ENCODE measurements at regions not wholly inside any gene's neighbourhood (a gene's known extent, or its start where the extent isn't known, plus 50 kb on each side); places are given as distances from the start of the nearest gene placed in this dataset.
"Not testable (repeated sequence)": the region's sequence is repeated elsewhere in the genome, so short reads cannot be mapped to it uniquely, and the experiment has no call there.

DNA sequence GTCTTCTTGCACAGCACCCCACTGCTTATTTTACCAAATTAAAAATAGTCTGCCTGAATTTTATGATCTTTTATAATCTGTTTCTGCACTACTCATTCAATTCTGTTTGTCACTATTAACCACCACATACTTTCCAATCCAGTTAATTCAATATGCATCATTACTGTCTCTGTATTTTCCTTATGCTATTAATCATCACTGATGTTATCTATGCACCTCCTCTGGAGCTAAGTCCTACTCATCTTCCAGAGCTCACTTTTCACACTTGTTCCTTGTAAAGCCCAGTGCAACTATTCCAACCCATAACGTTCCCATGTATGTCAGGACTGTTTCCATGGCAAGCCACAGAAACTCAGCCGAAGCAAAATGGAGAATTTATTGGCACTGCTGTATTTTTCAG is 713.6 kb downstream of the PLCL1 start:
- Histone ChIP-seq H3K4me1 (ENCODE audit: control insufficient read depth, insufficient read depth, low read length, poor library complexity, severe bottlenecking) (no peaks in the 10 kb centered on the region), H3K27ac (ENCODE audit: insufficient read depth, low read length, poor library complexity, severe bottlenecking) (no peak overlapping the region), H3K36me3 (ENCODE audit: control insufficient read depth, insufficient read depth, low read length) (no peaks in the 10 kb centered on the region), H3K4me3 (ENCODE audit: insufficient read depth, low read depth, low read length, poor library complexity, severe bottlenecking) (no peak overlapping the region), H3K27me3 (replicated peaks; ENCODE audit: control insufficient read depth, insufficient read depth, low read length, poor library complexity, severe bottlenecking) (no peaks in the 10 kb centered on the region), H3K9me3 (ENCODE audit: control insufficient read depth, low read length) (no peaks in the 10 kb centered on the region)
- DNase-seq, result no peak

DNA sequence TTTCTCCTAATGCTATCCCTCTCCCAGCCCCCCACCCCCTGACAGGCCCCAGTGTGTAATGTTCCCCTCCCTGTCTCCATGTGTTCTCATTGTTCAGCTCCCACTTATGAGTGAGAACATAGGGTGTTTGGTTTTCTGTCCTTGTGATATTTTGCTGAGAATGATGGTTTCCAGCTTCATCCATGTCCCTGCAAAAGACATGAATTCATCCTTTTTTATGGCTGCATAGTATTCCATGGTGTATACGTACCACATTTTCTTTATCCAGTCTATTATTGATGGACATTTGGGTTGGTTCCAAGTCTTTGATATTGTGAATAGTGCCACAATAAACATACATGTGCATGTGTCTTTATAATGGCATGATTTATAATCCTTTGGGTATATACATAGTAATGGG is 704.2 kb downstream of the PLCL1 start:
- not testable (repeated sequence) for DNase-seq; H3K4me1 ChIP-seq (ENCODE audit: control insufficient read depth, insufficient read depth, low read length, poor library complexity, severe bottlenecking); H3K4me3 ChIP-seq (ENCODE audit: insufficient read depth, low read depth, low read length, poor library complexity, severe bottlenecking); H3K36me3 ChIP-seq (ENCODE audit: control insufficient read depth, insufficient read depth, low read length); H3K27me3 ChIP-seq (replicated peaks; ENCODE audit: control insufficient read depth, insufficient read depth, low read length, poor library complexity, severe bottlenecking); H3K9me3 ChIP-seq (ENCODE audit: control insufficient read depth, low read length); H3K27ac ChIP-seq (ENCODE audit: insufficient read depth, low read length, poor library complexity, severe bottlenecking)

- no peak for DNase-seq
These were observed 695.1 kb downstream of the PLCL1 start for GRCh38 chr2:198499539-198499938.

GRCh38 chr2:198498516-198498915 is 694.1 kb downstream of the PLCL1 start:
- H3K27ac ChIP-seq (ENCODE audit: insufficient read depth, low read length, poor library complexity, severe bottlenecking), result no peak overlapping the region
- H3K27me3 ChIP-seq (replicated peaks; ENCODE audit: control insufficient read depth, insufficient read depth, low read length, poor library complexity, severe bottlenecking), result no peaks in the 10 kb centered on the region
- no peak for DNase-seq
- no peaks in the 10 kb centered on the region for H3K36me3 ChIP-seq (ENCODE audit: control insufficient read depth, insufficient read depth, low read length)
- H3K4me3 ChIP-seq (ENCODE audit: insufficient read depth, low read depth, low read length, poor library complexity, severe bottlenecking), result no peak overlapping the region
- H3K4me1 ChIP-seq (ENCODE audit: control insufficient read depth, insufficient read depth, low read length, poor library complexity, severe bottlenecking), result no peaks in the 10 kb centered on the region
- H3K9me3 ChIP-seq (ENCODE audit: control insufficient read depth, low read length), result no peaks in the 10 kb centered on the region

More at GRCh38 chr2:198499539-198499938, 695.1 kb downstream of the PLCL1 start:
- no peaks in the 10 kb centered on the region for H3K27me3 ChIP-seq (replicated peaks; ENCODE audit: control insufficient read depth, insufficient read depth, low read length, poor library complexity, severe bottlenecking)
- H3K4me1 ChIP-seq (ENCODE audit: control insufficient read depth, insufficient read depth, low read length, poor library complexity, severe bottlenecking), result no peaks in the 10 kb centered on the region
- H3K27ac ChIP-seq (ENCODE audit: insufficient read depth, low read length, poor library complexity, severe bottlenecking), result no peak overlapping the region
- H3K4me3 ChIP-seq (ENCODE audit: insufficient read depth, low read depth, low read length, poor library complexity, severe bottlenecking), result no peak overlapping the region
- no peaks in the 10 kb centered on the region for H3K36me3 ChIP-seq (ENCODE audit: control insufficient read depth, insufficient read depth, low read length)
- no peaks in the 10 kb centered on the region for H3K9me3 ChIP-seq (ENCODE audit: control insufficient read depth, low read length)

DNA sequence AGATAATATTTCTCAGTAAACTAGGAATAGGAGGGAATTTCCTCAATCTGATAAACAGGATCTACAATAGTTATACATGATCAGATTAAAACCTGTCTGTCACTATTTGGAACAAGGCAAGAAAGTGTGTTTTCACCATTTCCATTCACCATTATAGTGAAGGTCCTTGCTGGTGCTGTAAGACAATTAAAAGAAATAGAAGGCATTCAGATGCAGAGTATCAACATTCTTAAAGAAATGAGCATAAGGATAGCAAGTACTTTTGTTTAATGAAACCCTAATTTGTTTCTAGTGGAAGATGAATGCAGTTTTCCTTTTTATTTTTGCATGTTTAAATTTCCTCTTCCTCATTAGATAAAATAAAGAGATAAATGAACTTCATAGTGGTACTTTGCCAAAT is 693.7 kb downstream of the PLCL1 start:
- Histone ChIP-seq H3K4me3 (ENCODE audit: insufficient read depth, low read depth, low read length, poor library complexity, severe bottlenecking) (no peak overlapping the region), H3K36me3 (ENCODE audit: control insufficient read depth, insufficient read depth, low read length) (no peaks in the 10 kb centered on the region), H3K9me3 (ENCODE audit: control insufficient read depth, low read length) (no peaks in the 10 kb centered on the region), H3K27me3 (replicated peaks; ENCODE audit: control insufficient read depth, insufficient read depth, low read length, poor library complexity, severe bottlenecking) (no peaks in the 10 kb centered on the region), H3K27ac (ENCODE audit: insufficient read depth, low read length, poor library complexity, severe bottlenecking) (no peak overlapping the region), H3K4me1 (ENCODE audit: control insufficient read depth, insufficient read depth, low read length, poor library complexity, severe bottlenecking) (no peaks in the 10 kb centered on the region)
- no peak for DNase-seq

- no peaks in the 10 kb centered on the region for H3K4me1 ChIP-seq (ENCODE audit: control insufficient read depth, insufficient read depth, low read length, poor library complexity, severe bottlenecking)
- no peaks in the 10 kb centered on the region for H3K36me3 ChIP-seq (ENCODE audit: control insufficient read depth, insufficient read depth, low read length)
- H3K9me3 ChIP-seq (ENCODE audit: control insufficient read depth, low read length), result no peaks in the 10 kb centered on the region
- no peak overlapping the region for H3K27ac ChIP-seq (ENCODE audit: insufficient read depth, low read length, poor library complexity, severe bottlenecking)
- no peaks in the 10 kb centered on the region for H3K27me3 ChIP-seq (replicated peaks; ENCODE audit: control insufficient read depth, insufficient read depth, low read length, poor library complexity, severe bottlenecking)
- no peak overlapping the region for H3K4me3 ChIP-seq (ENCODE audit: insufficient read depth, low read depth, low read length, poor library complexity, severe bottlenecking)
- DNase-seq, result no peak
These were observed 690.5 kb downstream of the PLCL1 start for GRCh38 chr2:198494931-198495330.

DNA sequence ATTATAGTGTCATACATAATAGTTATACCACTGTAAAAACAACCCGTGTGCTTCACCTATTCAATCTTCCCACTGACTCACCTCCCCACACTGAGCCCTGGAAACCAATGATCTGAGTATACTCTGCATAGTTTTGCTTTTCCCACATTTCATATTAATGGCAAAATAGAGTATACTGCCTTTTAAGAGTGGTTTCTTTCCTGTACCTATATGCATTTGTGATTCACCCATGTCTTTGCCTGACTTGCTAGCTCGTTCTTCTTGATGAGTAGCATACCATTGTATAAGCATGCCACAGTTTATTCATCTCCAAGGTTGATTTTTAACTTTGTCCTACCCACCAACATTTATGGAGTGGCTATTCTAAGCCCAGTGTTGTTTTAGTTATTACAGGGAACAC is 686.4 kb downstream of the PLCL1 start:
- DNase-seq, result no peak
- Histone ChIP-seq H3K27ac (ENCODE audit: insufficient read depth, low read length, poor library complexity, severe bottlenecking) (no peak overlapping the region), H3K27me3 (replicated peaks; ENCODE audit: control insufficient read depth, insufficient read depth, low read length, poor library complexity, severe bottlenecking) (no peaks in the 10 kb centered on the region)

DNA sequence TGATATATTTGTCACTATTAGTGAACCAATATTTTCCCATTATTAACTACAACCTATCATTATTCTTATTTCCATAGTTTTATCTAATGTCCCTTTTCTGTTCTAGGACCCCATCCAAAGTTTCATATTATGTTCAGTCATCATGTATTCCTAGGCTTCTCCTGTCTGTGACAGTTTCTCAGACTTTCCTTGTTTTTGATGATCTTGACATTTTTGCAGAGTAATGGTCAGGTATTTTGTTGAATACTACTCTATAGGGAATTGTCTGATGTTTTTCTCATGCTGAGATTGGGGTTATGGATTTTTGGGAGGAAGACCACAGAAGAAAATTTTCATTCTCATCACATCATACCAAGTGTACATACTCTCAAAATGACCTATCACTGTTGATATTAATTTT is 684.6 kb downstream of the PLCL1 start:
- Histone ChIP-seq H3K4me1 (ENCODE audit: control insufficient read depth, insufficient read depth, low read length, poor library complexity, severe bottlenecking) (no peaks in the 10 kb centered on the region), H3K9me3 (ENCODE audit: control insufficient read depth, low read length) (no peaks in the 10 kb centered on the region), H3K27me3 (replicated peaks; ENCODE audit: control insufficient read depth, insufficient read depth, low read length, poor library complexity, severe bottlenecking) (no peaks in the 10 kb centered on the region), H3K36me3 (ENCODE audit: control insufficient read depth, insufficient read depth, low read length) (no peaks in the 10 kb centered on the region), H3K27ac (ENCODE audit: insufficient read depth, low read length, poor library complexity, severe bottlenecking) (no peak overlapping the region), H3K4me3 (ENCODE audit: insufficient read depth, low read depth, low read length, poor library complexity, severe bottlenecking) (no peak overlapping the region)
- no peak for DNase-seq

More for the DNA sequence above, 686.4 kb downstream of the PLCL1 start:
- Histone ChIP-seq H3K36me3 (ENCODE audit: control insufficient read depth, insufficient read depth, low read length) (no peaks in the 10 kb centered on the region), H3K4me1 (ENCODE audit: control insufficient read depth, insufficient read depth, low read length, poor library complexity, severe bottlenecking) (no peaks in the 10 kb centered on the region), H3K9me3 (ENCODE audit: control insufficient read depth, low read length) (no peaks in the 10 kb centered on the region), H3K4me3 (ENCODE audit: insufficient read depth, low read depth, low read length, poor library complexity, severe bottlenecking) (no peak overlapping the region)

- DNase-seq, result no peak
- Histone ChIP-seq H3K27ac (ENCODE audit: insufficient read depth, low read length, poor library complexity, severe bottlenecking) (no peak overlapping the region), H3K9me3 (ENCODE audit: control insufficient read depth, low read length) (no peaks in the 10 kb centered on the region), H3K27me3 (replicated peaks; ENCODE audit: control insufficient read depth, insufficient read depth, low read length, poor library complexity, severe bottlenecking) (no peaks in the 10 kb centered on the region), H3K36me3 (ENCODE audit: control insufficient read depth, insufficient read depth, low read length) (no peaks in the 10 kb centered on the region), H3K4me3 (ENCODE audit: insufficient read depth, low read depth, low read length, poor library complexity, severe bottlenecking) (no peak overlapping the region), H3K4me1 (ENCODE audit: control insufficient read depth, insufficient read depth, low read length, poor library complexity, severe bottlenecking) (no peaks in the 10 kb centered on the region)
These were observed 678.7 kb downstream of the PLCL1 start for GRCh38 chr2:198483051-198483450.

DNA sequence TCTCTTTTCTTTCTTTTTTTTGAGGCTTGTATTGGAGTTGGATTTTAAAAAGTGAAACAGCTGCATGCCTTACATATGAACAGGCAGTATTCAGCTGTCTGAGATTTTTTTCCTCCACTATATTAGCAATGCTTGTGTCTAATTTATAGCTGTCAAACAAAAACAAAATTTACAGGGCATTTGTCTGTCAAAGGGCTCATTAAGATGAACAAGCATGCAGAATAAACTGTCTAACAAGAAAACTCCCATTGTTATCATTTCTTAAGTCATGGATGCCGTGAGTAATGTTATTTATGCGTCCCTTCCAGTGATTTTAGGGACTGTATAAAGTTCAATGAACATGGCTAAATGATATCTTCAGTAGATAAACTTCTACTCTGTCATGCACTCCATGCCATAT is 674.7 kb downstream of the PLCL1 start:
- no peak for DNase-seq
- H3K27ac ChIP-seq (ENCODE audit: insufficient read depth, low read length, poor library complexity, severe bottlenecking), result no peak overlapping the region
- H3K27me3 ChIP-seq (replicated peaks; ENCODE audit: control insufficient read depth, insufficient read depth, low read length, poor library complexity, severe bottlenecking), result no peaks in the 10 kb centered on the region
- H3K9me3 ChIP-seq (ENCODE audit: control insufficient read depth, low read length), result no peaks in the 10 kb centered on the region
- H3K4me1 ChIP-seq (ENCODE audit: control insufficient read depth, insufficient read depth, low read length, poor library complexity, severe bottlenecking), result no peaks in the 10 kb centered on the region
- H3K36me3 ChIP-seq (ENCODE audit: control insufficient read depth, insufficient read depth, low read length), result no peaks in the 10 kb centered on the region
- H3K4me3 ChIP-seq (ENCODE audit: insufficient read depth, low read depth, low read length, poor library complexity, severe bottlenecking), result no peak overlapping the region

DNA sequence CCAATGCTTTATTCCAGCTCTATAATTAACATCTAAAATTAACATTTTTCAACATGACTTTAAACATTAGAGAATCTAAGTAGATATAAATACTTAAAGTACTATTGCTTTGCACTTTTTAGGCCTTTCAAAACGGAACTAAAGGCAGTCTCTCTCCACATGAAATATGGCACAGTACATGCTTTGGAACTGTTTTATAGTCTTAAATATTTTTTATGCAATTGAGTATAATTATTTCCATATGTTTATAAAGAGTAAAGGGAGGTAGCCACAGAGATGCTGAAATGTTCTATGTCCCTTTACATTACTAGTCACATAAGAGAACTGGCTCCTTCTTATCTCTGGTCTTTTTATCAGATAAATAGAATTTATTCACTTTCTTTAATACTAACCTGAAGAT is 674.0 kb downstream of the PLCL1 start:
- Histone ChIP-seq H3K4me3 (ENCODE audit: insufficient read depth, low read depth, low read length, poor library complexity, severe bottlenecking) (no peak overlapping the region), H3K27me3 (replicated peaks; ENCODE audit: control insufficient read depth, insufficient read depth, low read length, poor library complexity, severe bottlenecking) (no peaks in the 10 kb centered on the region), H3K36me3 (ENCODE audit: control insufficient read depth, insufficient read depth, low read length) (no peaks in the 10 kb centered on the region), H3K27ac (ENCODE audit: insufficient read depth, low read length, poor library complexity, severe bottlenecking) (no peak overlapping the region), H3K4me1 (ENCODE audit: control insufficient read depth, insufficient read depth, low read length, poor library complexity, severe bottlenecking) (no peaks in the 10 kb centered on the region), H3K9me3 (ENCODE audit: control insufficient read depth, low read length) (no peaks in the 10 kb centered on the region)
- DNase-seq, result no peak

All from effector memory CD4-positive, alpha-beta T cell (primary cell).